Mesothelial cell of epicardium (in vitro differentiated cells): ENCODE measurements at regions not wholly inside any gene's neighbourhood (a gene's known extent, or its start where the extent isn't known, plus 50 kb on each side); places are given as distances from the start of the nearest gene placed in this dataset.

ENCODE experiments used
- DNase-seq, 2 experiments: peaks; one replicate each; pipeline ENCODE4 v3.0.0; 2021; ENCODE audit warnings: low spot score in 2 of 2; ENCODE audit not compliant: unreplicated experiment in 2 of 2
- H3K27ac Mint-ChIP-seq: 2 replicates; pipeline ENCODE4 v1.8.0; 2021; ENCODE audit warnings: mixed read lengths
- H3K27me3 Mint-ChIP-seq: 2 replicates; pipeline ENCODE4 v1.8.0; 2021; ENCODE audit warnings: low read depth, mixed read lengths
- H3K36me3 Mint-ChIP-seq: 2 replicates; pipeline ENCODE4 v1.8.0; 2021; ENCODE audit warnings: mixed read lengths
- H3K4me1 Mint-ChIP-seq: 2 replicates; pipeline ENCODE4 v1.8.0; 2021; ENCODE audit warnings: mixed read lengths
- H3K4me3 Mint-ChIP-seq: 2 replicates; pipeline ENCODE4 v1.8.0; 2021; ENCODE audit warnings: mild to moderate bottlenecking, moderate library complexity, mixed read lengths
- H3K9me3 Mint-ChIP-seq: 2 replicates; pipeline ENCODE4 v1.8.0; 2021; ENCODE audit warnings: mixed read lengths
- TF ChIP-seq, protein P1 (sequence below): fragments of 200-600 bp; sonication (generic); IDR thresholded peaks from one replicate; pipeline ENCODE4 v1.5.0; 2021; ENCODE audit warnings: antibody characterized with exemption; ENCODE audit not compliant: unreplicated experiment

DNA sequence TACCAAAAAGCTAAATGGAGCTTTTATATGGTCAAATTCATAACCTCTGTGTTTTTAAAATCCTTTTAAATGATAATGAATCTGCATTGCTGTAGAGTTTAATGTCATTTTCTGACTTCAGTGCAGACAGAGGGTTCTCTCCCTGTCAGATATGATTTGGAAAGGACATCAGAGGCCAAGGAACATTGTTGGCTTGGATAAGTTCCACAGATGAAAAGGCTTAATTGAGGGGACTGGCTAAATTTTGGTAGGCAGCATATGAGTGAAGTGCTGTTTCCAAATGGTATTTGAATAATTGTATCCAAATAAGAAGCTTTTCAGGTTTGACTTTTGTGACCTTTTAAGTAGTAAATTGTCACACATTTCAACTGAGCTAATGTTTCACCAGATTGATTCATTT is 124.6 kb upstream of the KCNH7 start:
- Mint-ChIP-seq H3K27ac (no peak overlapping the region), H3K4me1 (peaks cover 8% of the 10 kb centered on the region), H3K36me3 (no peaks in the 10 kb centered on the region), H3K9me3 (peaks cover 17% of the 10 kb centered on the region), H3K4me3 (no peak overlapping the region), H3K27me3 (peaks cover 67% of the 10 kb centered on the region)
- DNase-seq: no peak
- TF ChIP-seq, protein P1, sequence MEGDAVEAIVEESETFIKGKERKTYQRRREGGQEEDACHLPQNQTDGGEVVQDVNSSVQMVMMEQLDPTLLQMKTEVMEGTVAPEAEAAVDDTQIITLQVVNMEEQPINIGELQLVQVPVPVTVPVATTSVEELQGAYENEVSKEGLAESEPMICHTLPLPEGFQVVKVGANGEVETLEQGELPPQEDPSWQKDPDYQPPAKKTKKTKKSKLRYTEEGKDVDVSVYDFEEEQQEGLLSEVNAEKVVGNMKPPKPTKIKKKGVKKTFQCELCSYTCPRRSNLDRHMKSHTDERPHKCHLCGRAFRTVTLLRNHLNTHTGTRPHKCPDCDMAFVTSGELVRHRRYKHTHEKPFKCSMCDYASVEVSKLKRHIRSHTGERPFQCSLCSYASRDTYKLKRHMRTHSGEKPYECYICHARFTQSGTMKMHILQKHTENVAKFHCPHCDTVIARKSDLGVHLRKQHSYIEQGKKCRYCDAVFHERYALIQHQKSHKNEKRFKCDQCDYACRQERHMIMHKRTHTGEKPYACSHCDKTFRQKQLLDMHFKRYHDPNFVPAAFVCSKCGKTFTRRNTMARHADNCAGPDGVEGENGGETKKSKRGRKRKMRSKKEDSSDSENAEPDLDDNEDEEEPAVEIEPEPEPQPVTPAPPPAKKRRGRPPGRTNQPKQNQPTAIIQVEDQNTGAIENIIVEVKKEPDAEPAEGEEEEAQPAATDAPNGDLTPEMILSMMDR: no peak

DNA sequence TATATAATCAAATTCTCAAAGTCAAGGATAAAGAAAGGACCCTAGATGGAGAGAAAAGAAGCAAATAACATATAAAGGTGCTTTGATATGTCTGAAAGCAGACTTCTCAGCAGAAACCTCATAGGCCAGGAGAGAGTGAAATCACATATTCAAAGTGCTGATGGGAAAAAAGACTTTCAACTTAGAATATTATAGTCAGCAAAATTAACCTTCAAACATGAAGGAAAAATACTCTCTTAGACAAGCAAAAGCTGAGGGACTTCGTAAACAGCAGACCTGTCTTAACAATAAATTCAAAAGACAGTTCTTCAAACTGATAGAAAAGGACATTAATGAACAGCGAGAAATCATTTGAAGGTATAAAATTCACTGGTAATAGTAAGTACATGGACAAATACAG is 107.2 kb upstream of the KCNH7 start:
- H3K4me3 Mint-ChIP-seq: no peak overlapping the region
- no peaks in the 10 kb centered on the region for H3K4me1 Mint-ChIP-seq
- TF ChIP-seq, protein P1: no peak
- no peaks in the 10 kb centered on the region for H3K36me3 Mint-ChIP-seq
- no peak for DNase-seq
- peaks cover 44% of the 10 kb centered on the region for H3K9me3 Mint-ChIP-seq
- peaks cover 8% of the 10 kb centered on the region for H3K27me3 Mint-ChIP-seq
- H3K27ac Mint-ChIP-seq: no peak overlapping the region

DNA sequence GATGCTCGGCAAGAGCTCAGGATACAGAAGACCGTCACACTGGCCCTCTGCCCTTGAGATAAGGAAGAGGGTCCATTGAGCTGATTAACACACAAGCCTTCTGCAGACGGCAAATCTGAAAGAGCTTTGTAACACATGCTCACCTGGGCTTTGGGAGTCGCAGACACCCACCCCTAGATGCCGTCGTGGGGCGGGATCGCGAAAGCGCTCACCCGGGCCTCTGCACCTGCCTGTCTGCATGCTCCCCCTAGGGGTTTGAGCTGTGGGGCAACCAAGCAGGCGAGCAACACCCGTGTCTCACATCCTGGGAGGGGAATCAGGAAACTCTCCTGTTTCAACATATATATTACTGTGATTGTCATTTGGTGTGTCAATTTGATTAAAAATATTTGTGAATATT is 99.8 kb upstream of the KCNH7 start:
- Mint-ChIP-seq H3K9me3 (peaks cover 29% of the 10 kb centered on the region), H3K27me3 (no peaks in the 10 kb centered on the region), H3K36me3 (no peaks in the 10 kb centered on the region), H3K27ac (no peak overlapping the region), H3K4me1 (no peaks in the 10 kb centered on the region), H3K4me3 (no peak overlapping the region)
- TF ChIP-seq, protein P1: no peak
- no peak for DNase-seq

DNA sequence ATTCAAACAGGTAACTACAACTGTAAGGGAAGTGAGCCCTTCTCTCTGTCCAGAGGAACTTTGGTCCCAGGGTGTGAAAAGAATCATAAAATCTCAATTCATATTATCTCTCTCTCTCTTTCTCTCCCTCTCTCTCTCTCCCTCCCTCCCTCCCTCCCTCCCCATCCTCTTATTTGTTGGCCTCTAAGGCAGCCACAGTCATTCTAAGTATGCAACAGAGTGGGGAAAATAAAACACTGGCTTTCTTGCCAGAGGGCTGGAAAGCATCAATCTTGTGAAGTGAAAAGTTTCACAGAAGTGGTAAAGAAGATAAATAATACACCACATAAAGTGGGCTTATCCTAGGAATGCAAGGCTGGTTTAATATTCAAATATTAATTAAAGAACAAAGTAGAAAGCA is 95.6 kb upstream of the KCNH7 start:
- no peak overlapping the region for H3K4me3 Mint-ChIP-seq
- H3K9me3 Mint-ChIP-seq: peaks cover 22% of the 10 kb centered on the region
- no peaks in the 10 kb centered on the region for H3K36me3 Mint-ChIP-seq
- DNase-seq: no peak
- TF ChIP-seq, protein P1: no peak
- H3K27me3 Mint-ChIP-seq: no peaks in the 10 kb centered on the region
- H3K4me1 Mint-ChIP-seq: no peaks in the 10 kb centered on the region
- no peak overlapping the region for H3K27ac Mint-ChIP-seq

DNA sequence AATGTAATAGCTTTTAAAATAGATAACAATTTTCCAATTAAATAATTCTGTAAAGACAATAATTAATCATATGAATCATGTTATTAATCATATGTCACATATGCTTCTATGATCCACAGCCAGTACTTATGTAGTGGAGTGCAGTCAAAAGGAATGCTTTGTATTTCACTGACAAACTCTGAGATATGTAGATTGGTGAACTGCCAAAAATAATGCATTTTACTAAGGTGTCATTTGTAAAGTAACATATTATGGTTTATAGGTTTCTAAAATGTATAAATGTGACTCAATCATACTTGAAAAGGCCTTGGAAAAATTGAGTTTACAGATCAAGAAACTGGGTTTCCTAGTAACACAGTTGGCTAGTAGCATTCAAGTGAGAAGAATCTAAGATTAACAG is 93.8 kb upstream of the KCNH7 start:
- Mint-ChIP-seq H3K4me3 (no peak overlapping the region), H3K4me1 (no peaks in the 10 kb centered on the region), H3K27ac (no peak overlapping the region), H3K9me3 (peaks cover 18% of the 10 kb centered on the region), H3K36me3 (no peaks in the 10 kb centered on the region), H3K27me3 (no peaks in the 10 kb centered on the region)
- TF ChIP-seq, protein P1: no peak
- no peak for DNase-seq

DNA sequence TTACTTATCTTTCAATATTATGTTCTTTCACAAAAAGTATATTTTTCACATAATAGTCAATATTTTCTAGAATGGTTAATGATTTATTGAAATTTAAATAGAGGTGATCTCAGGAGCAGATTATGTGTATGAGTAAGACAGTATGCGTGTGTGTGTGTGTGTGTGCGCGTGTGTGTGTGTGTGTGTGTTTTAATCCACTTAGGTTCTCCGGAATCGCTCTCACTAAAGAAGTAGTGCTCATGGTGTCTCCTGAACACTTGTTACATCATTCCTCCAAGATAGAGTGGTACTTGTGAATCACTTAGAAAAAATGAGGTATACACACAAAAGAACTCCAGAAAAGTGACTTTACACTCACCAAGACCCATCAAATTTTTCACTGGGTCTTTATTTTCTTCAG is 91.0 kb upstream of the KCNH7 start:
- Mint-ChIP-seq H3K27ac (no peak overlapping the region), H3K4me3 (no peak overlapping the region), H3K27me3 (no peaks in the 10 kb centered on the region)

More for the DNA sequence above, 91.0 kb upstream of the KCNH7 start:
- H3K36me3 Mint-ChIP-seq: no peaks in the 10 kb centered on the region
- no peaks in the 10 kb centered on the region for H3K4me1 Mint-ChIP-seq
- TF ChIP-seq, protein P1: no peak
- peaks cover 1% of the 10 kb centered on the region for H3K9me3 Mint-ChIP-seq
- no peak for DNase-seq
